ENCODE measurements at regions not wholly inside any gene's neighbourhood (a gene's known extent, or its start where the extent isn't known, plus 50 kb on each side); places are given as distances from the start of the nearest gene placed in this dataset.

GRCh38 chr2:6111781-6112261 is 419.6 kb downstream of the SOX11 start:
- no peaks in the 10 kb centered on the region for H3K79me2 ChIP-seq (ENCODE audit: low read length)
- no peaks in the 10 kb centered on the region for H3K9me2 ChIP-seq (replicated peaks; ENCODE audit: low read length)
- no peaks in the 10 kb centered on the region for H3F3A ChIP-seq (ENCODE audit: low read length, unreplicated experiment)
- ATAC-seq (no peak), DNase-seq (no peak)
- H3K36me3 ChIP-seq (ENCODE audit: low read depth, low read length): no peaks in the 10 kb centered on the region
- no peaks in the 10 kb centered on the region for H4K20me1 ChIP-seq (ENCODE audit: low read length)
- POLR2A ChIA-PET (ENCODE audit: unreplicated experiment): no interaction called here
- no peak overlapping the region for H3K9ac ChIP-seq (ENCODE audit: low read length)
- H3K27me3 ChIP-seq (ENCODE audit: low read length): no peaks in the 10 kb centered on the region
- no peak overlapping the region for H3K4me3 ChIP-seq (ENCODE audit: low read length)
- intact Hi-C loops (cut with micrococcal nuclease): no loop called here
- no TSS peak for BruUV-seq (replicated peaks)
- no peak for TF ChIP-seq EZH2 (IDR thresholded peaks at IDR 0.05; ENCODE audit: low read length, unreplicated experiment)
- no peak for TF ChIP-seq EZH2phosphoT487 (IDR thresholded peaks at IDR 0.05; ENCODE audit: borderline replicate concordance, low read length)
- TF ChIP-seq, protein P1, sequence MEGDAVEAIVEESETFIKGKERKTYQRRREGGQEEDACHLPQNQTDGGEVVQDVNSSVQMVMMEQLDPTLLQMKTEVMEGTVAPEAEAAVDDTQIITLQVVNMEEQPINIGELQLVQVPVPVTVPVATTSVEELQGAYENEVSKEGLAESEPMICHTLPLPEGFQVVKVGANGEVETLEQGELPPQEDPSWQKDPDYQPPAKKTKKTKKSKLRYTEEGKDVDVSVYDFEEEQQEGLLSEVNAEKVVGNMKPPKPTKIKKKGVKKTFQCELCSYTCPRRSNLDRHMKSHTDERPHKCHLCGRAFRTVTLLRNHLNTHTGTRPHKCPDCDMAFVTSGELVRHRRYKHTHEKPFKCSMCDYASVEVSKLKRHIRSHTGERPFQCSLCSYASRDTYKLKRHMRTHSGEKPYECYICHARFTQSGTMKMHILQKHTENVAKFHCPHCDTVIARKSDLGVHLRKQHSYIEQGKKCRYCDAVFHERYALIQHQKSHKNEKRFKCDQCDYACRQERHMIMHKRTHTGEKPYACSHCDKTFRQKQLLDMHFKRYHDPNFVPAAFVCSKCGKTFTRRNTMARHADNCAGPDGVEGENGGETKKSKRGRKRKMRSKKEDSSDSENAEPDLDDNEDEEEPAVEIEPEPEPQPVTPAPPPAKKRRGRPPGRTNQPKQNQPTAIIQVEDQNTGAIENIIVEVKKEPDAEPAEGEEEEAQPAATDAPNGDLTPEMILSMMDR (conservative IDR thresholded peaks at IDR 0.05; ENCODE audit: low read depth, low read length): no peak
- H3K27ac ChIP-seq (ENCODE audit: low read length): no peak overlapping the region
- no peaks in the 10 kb centered on the region for H3K4me1 ChIP-seq (ENCODE audit: insufficient read depth, low read length)
- H2AFZ ChIP-seq (ENCODE audit: low read length): no peak overlapping the region
- no peaks in the 10 kb centered on the region for H3K9me3 ChIP-seq (ENCODE audit: low read length)
- H3K4me2 ChIP-seq (ENCODE audit: low read length): no peak overlapping the region
- CTCF ChIA-PET: no interaction called here

DNA sequence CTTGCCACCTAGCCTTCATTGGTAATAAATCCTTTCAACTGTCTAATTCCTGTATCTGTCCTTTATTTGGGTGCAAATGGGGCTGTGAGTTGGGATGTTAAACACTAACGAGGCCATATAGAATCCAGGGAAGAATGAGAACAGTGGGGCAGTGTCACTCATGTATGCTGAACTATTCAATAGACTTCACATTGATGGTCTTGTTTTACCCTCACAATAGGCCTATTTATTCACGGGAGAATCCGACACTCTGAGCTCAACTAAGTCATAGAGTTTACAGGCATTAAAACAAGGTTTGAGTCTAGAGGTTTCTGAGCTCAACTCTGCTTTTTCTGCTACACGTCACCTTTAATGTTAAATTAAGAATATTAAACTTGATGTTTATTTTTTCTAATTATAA is 421.6 kb downstream of the SOX11 start:
- no peak overlapping the region for H3K4me3 ChIP-seq (ENCODE audit: low read length)
- no peaks in the 10 kb centered on the region for H3K9me3 ChIP-seq (ENCODE audit: low read length)
- H3F3A ChIP-seq (ENCODE audit: low read length, unreplicated experiment): no peaks in the 10 kb centered on the region
- ChIA-PET CTCF (no interaction called here), POLR2A (ENCODE audit: unreplicated experiment) (no interaction called here)
- H3K27me3 ChIP-seq (ENCODE audit: low read length): no peaks in the 10 kb centered on the region
- no peak overlapping the region for H2AFZ ChIP-seq (ENCODE audit: low read length)
- BruUV-seq (replicated peaks): no TSS peak
- no peaks in the 10 kb centered on the region for H3K79me2 ChIP-seq (ENCODE audit: low read length)
- no peaks in the 10 kb centered on the region for H3K9me2 ChIP-seq (replicated peaks; ENCODE audit: low read length)
- no peak for DNase-seq
- no peak overlapping the region for H3K4me2 ChIP-seq (ENCODE audit: low read length)
- intact Hi-C loops (cut with micrococcal nuclease): no loop called here
- no peak for ATAC-seq
- H3K27ac ChIP-seq (ENCODE audit: low read length): no peak overlapping the region
- H3K9ac ChIP-seq (ENCODE audit: low read length): no peak overlapping the region
- no peaks in the 10 kb centered on the region for H4K20me1 ChIP-seq (ENCODE audit: low read length)
- no peaks in the 10 kb centered on the region for H3K36me3 ChIP-seq (ENCODE audit: low read depth, low read length)
- H3K4me1 ChIP-seq (ENCODE audit: insufficient read depth, low read length): no peaks in the 10 kb centered on the region
- TF ChIP-seq EZH2 (IDR thresholded peaks at IDR 0.05; ENCODE audit: low read length, unreplicated experiment) (no peak), EZH2phosphoT487 (IDR thresholded peaks at IDR 0.05; ENCODE audit: borderline replicate concordance, low read length) (no peak)
- TF ChIP-seq, protein P1 (conservative IDR thresholded peaks at IDR 0.05; ENCODE audit: low read depth, low read length): no peak

DNA sequence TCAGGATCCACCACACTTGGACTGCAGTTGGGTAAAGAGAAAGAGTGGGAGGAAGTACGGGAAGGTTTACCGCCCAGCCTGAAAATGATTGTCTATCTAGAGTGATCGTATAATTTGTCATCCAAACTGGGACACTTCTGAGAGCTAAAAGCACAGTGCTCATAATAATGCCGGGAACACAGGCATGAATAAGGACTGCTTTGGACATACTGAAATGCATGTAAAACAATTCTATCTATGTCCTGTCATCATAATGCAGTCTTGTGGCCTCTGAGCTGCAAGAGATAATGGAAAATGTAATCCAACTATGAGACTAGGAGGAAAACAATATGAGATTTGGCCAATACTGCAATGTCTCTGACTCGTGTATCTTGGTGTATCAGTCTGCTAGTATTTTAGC is 435.5 kb downstream of the SOX11 start:
- no peak overlapping the region for H3K27ac ChIP-seq (ENCODE audit: low read length)
- no peaks in the 10 kb centered on the region for H3K36me3 ChIP-seq (ENCODE audit: low read depth, low read length)
- DNase-seq (no peak), ATAC-seq (no peak)
- H2AFZ ChIP-seq (ENCODE audit: low read length): no peak overlapping the region
- TF ChIP-seq, protein P1 (conservative IDR thresholded peaks at IDR 0.05; ENCODE audit: low read depth, low read length): no peak
- no peak for TF ChIP-seq EZH2 (IDR thresholded peaks at IDR 0.05; ENCODE audit: low read length, unreplicated experiment)
- no peak for TF ChIP-seq EZH2phosphoT487 (IDR thresholded peaks at IDR 0.05; ENCODE audit: borderline replicate concordance, low read length)
- no peak overlapping the region for H3K4me3 ChIP-seq (ENCODE audit: low read length)
- intact Hi-C loops (cut with micrococcal nuclease): no loop called here
- no peaks in the 10 kb centered on the region for H3K9me2 ChIP-seq (replicated peaks; ENCODE audit: low read length)
- H3F3A ChIP-seq (ENCODE audit: low read length, unreplicated experiment): no peaks in the 10 kb centered on the region
- H3K79me2 ChIP-seq (ENCODE audit: low read length): no peaks in the 10 kb centered on the region
- CTCF ChIA-PET: no interaction called here
- no TSS peak for BruUV-seq (replicated peaks)
- H3K27me3 ChIP-seq (ENCODE audit: low read length): no peaks in the 10 kb centered on the region
- H4K20me1 ChIP-seq (ENCODE audit: low read length): no peaks in the 10 kb centered on the region
- no peaks in the 10 kb centered on the region for H3K4me1 ChIP-seq (ENCODE audit: insufficient read depth, low read length)
- no peaks in the 10 kb centered on the region for H3K9me3 ChIP-seq (ENCODE audit: low read length)
- no peak overlapping the region for H3K4me2 ChIP-seq (ENCODE audit: low read length)
- POLR2A ChIA-PET (ENCODE audit: unreplicated experiment): no interaction called here
- no peak overlapping the region for H3K9ac ChIP-seq (ENCODE audit: low read length)
